MM.1S (cell line): ENCODE measurements at regions not wholly inside any gene's neighbourhood (a gene's known extent, or its start where the extent isn't known, plus 50 kb on each side); places are given as distances from the start of the nearest gene placed in this dataset.

Source experiments
- DNase-seq: peaks from one replicate; pipeline ENCODE4 v3.0.0-alpha.2; 2015
- H2AFZ ChIP-seq: fragments of 300-600 bp; sonication (generic); 2 replicates; pipeline ENCODE4 v1.6.0; 2016; ENCODE audit warnings: antibody characterized with exemption, low read length
- H3F3A ChIP-seq: fragments of 300-600 bp; sonication (generic); 2 replicates; pipeline ENCODE4 v1.6.1; 2016; ENCODE audit warnings: mild to moderate bottlenecking, antibody characterized with exemption, low read length, moderate library complexity, mixed read lengths; ENCODE audit not compliant: insufficient read depth
- H3K27ac ChIP-seq: fragments of 300-600 bp; sonication (generic); 2 replicates; pipeline ENCODE4 v1.5.1; 2016; ENCODE audit warnings: mild to moderate bottlenecking, low read length
- H3K27me3 ChIP-seq: fragments of 300-600 bp; sonication (generic); replicated peaks from 2 replicates; pipeline ENCODE4 v1.6.0; 2016; ENCODE audit warnings: low read length; ENCODE audit not compliant: insufficient read depth
- H3K36me3 ChIP-seq: fragments of 300-600 bp; sonication (generic); replicated peaks from 2 replicates; pipeline ENCODE4 v1.6.1; 2016; ENCODE audit warnings: mild to moderate bottlenecking, low read length, mixed read lengths; ENCODE audit not compliant: insufficient read depth
- H3K4me1 ChIP-seq: fragments of 300-600 bp; sonication (generic); 2 replicates; pipeline ENCODE4 v1.6.1; 2016; ENCODE audit warnings: low read length, mixed read lengths
- H3K4me2 ChIP-seq: fragments of 300-600 bp; sonication (generic); 2 replicates; pipeline ENCODE4 v1.6.0; 2016; ENCODE audit warnings: low read depth, low read length
- H3K4me3 ChIP-seq: fragments of 300-600 bp; sonication (generic); 2 replicates; pipeline ENCODE4 v1.5.1; 2016; ENCODE audit warnings: low read length, mixed read lengths
- H3K79me2 ChIP-seq: fragments of 300-600 bp; sonication (generic); 2 replicates; pipeline ENCODE4 v1.6.1; 2016; ENCODE audit warnings: mixed run types, low read length, mixed read lengths
- H3K9ac ChIP-seq: fragments of 300-600 bp; sonication (generic); 2 replicates; pipeline ENCODE4 v1.6.1; 2016; ENCODE audit warnings: low read length, mixed read lengths
- H3K9me2 ChIP-seq: fragments of 300-600 bp; sonication (generic); replicated peaks from 2 replicates; pipeline ENCODE4 v1.6.1; 2016; ENCODE audit warnings: mild to moderate bottlenecking, low read length, mixed read lengths; ENCODE audit not compliant: insufficient read depth
- H3K9me3 ChIP-seq: fragments of 300-600 bp; sonication (generic); replicated peaks from 2 replicates; pipeline ENCODE4 v1.6.1; 2016; ENCODE audit warnings: mild to moderate bottlenecking, low read length, mixed read lengths; ENCODE audit not compliant: insufficient read depth
- H4K20me1 ChIP-seq: fragments of 300-600 bp; sonication (generic); 2 replicates; pipeline ENCODE4 v1.6.1; 2016; ENCODE audit warnings: mild to moderate bottlenecking, low read length, moderate library complexity, mixed read lengths; ENCODE audit not compliant: insufficient read depth
- EZH2 ChIP-seq: fragments of 300-600 bp; sonication (generic); optimal IDR thresholded peaks from 2 replicates; pipeline ENCODE3; 2017; ENCODE audit warnings: low read depth, mild to moderate bottlenecking, antibody characterized with exemption, low read length, mixed read lengths
- EZH2phosphoT487 ChIP-seq: fragments of 300-600 bp; sonication (generic); IDR thresholded peaks from 2 replicates; pipeline ENCODE4 v1.6.1; 2018; ENCODE audit warnings: antibody characterized with exemption, low read length
- TF ChIP-seq, protein P1 (sequence below): fragments of 300-600 bp; sonication (generic); IDR thresholded peaks from 2 replicates; pipeline ENCODE4 v1.5.1; 2016; ENCODE audit warnings: antibody characterized with exemption, low read length, mixed read lengths

DNA sequence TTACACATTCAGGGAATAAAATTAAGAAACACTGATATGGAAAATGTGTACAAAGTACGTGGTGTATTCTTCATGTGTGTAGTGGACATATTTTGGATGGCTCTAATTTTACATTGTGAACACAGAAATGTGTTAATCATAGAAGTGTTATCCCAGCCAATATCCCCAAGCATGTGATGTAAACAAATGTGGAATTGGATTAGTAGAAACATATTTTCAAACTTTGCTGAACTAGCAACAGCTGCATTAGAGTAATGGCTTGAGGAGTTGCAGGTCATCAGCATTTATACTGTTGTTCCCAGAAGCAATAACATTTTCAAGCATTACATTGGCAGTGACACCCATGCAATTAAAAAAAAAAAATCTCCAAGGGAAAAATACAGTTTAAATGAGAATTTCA, 600.6 kb downstream of the SLITRK1 start:
- H3K4me2 ChIP-seq, result no peak overlapping the region
- H3K79me2 ChIP-seq, result no peaks in the 10 kb centered on the region
- H3K27ac ChIP-seq, result no peak overlapping the region
- H2AFZ ChIP-seq, result no peak overlapping the region
- no peaks in the 10 kb centered on the region for H3K36me3 ChIP-seq
- no peak overlapping the region for H3K9ac ChIP-seq
- no peaks in the 10 kb centered on the region for H3K27me3 ChIP-seq
- 0 out of 2 replicates have a peak, but pooled peaks cover 2% of the 10 kb centered on the region for H3K4me1 ChIP-seq
- H3K9me2 ChIP-seq, result no peaks in the 10 kb centered on the region
- no peaks in the 10 kb centered on the region for H3F3A ChIP-seq
- no peaks in the 10 kb centered on the region for H3K9me3 ChIP-seq
- TF ChIP-seq EZH2phosphoT487, result no peak
- no peak for TF ChIP-seq EZH2
- TF ChIP-seq, protein P1, sequence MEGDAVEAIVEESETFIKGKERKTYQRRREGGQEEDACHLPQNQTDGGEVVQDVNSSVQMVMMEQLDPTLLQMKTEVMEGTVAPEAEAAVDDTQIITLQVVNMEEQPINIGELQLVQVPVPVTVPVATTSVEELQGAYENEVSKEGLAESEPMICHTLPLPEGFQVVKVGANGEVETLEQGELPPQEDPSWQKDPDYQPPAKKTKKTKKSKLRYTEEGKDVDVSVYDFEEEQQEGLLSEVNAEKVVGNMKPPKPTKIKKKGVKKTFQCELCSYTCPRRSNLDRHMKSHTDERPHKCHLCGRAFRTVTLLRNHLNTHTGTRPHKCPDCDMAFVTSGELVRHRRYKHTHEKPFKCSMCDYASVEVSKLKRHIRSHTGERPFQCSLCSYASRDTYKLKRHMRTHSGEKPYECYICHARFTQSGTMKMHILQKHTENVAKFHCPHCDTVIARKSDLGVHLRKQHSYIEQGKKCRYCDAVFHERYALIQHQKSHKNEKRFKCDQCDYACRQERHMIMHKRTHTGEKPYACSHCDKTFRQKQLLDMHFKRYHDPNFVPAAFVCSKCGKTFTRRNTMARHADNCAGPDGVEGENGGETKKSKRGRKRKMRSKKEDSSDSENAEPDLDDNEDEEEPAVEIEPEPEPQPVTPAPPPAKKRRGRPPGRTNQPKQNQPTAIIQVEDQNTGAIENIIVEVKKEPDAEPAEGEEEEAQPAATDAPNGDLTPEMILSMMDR, result no peak
- H4K20me1 ChIP-seq, result no peaks in the 10 kb centered on the region
- DNase-seq, result no peak
- H3K4me3 ChIP-seq, result no peak overlapping the region

DNA sequence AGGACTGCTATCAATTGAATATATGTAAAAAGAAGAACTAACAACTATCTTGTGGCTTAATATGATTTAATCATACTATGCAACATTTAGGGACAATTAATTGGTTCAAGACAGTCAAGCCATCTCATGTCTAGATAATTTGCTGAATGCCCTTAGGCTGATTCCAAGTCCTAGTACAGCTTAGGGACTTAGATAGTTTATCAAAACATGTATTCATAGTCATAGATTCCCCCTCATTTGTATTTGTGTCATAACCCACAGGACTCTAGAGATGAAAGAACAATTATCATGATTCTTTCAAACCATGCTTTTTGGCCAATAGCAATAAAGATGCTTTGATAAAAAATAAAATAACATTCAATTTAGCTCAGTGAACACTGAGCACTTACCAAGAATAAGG, 607.6 kb downstream of the SLITRK1 start:
- Histone ChIP-seq H4K20me1 (no peaks in the 10 kb centered on the region), H3F3A (no peaks in the 10 kb centered on the region), H3K27me3 (no peaks in the 10 kb centered on the region), H2AFZ (no peak overlapping the region), H3K4me1 (0 out of 2 replicates have a peak, but pooled peaks cover 4% of the 10 kb centered on the region), H3K9me2 (no peaks in the 10 kb centered on the region), H3K36me3 (no peaks in the 10 kb centered on the region), H3K27ac (no peak overlapping the region), H3K4me2 (no peak overlapping the region), H3K79me2 (no peaks in the 10 kb centered on the region), H3K9me3 (no peaks in the 10 kb centered on the region), H3K4me3 (no peak overlapping the region), H3K9ac (no peak overlapping the region)
- TF ChIP-seq EZH2phosphoT487, result no peak
- TF ChIP-seq, protein P1, result no peak
- no peak for DNase-seq

DNA sequence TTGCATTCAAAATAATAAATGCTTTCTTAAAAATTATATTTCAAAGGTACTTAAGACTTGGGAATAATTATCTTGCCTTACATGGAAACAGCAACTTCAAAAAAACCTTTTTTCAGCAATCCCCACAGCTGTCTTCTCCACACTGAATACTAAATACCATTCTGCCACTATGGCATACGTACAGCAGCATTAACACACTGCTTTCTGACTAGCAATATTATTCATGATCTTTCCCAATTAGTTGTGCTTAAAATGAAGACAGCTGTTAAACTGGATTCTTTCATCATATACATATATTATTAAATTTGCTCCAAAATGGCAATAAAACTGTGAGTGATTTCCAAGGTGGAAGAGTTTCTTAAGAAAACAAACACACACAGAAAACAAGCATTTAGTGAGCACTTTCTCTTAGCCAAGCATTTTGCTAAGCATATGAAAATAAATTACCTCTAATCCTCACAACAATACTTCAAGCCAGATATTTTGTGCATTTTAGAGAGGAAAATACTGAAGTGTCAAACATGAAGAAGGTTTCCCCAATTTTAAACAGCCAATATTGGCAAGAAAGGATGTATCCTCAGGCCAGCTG, 609.5 kb downstream of the SLITRK1 start:
- no peak overlapping the region for H2AFZ ChIP-seq

DNA sequence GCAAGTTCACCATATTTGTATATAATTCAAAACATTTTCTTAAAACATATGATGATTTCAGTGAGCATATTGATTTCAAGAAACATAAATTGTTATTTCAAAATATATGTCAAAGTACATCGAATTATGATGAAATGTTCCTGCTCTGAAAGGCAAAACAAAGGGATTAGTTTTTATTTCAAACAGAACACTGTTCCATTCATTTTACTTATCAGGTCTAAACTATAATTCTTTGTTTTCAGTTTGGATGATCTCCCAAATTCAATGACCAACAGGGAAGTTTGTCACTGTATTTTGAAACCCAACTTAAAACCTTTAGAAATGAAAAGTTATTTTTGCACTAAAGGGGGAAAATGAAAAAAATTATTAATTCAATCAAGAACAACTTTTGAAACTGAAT, 610.2 kb downstream of the SLITRK1 start:
- H3K27me3 ChIP-seq, result no peaks in the 10 kb centered on the region
- DNase-seq, result no peak
- no peak overlapping the region for H2AFZ ChIP-seq
- H3K27ac ChIP-seq, result no peak overlapping the region
- no peaks in the 10 kb centered on the region for H3F3A ChIP-seq
- H3K9me3 ChIP-seq, result no peaks in the 10 kb centered on the region
- H3K9me2 ChIP-seq, result no peaks in the 10 kb centered on the region
- H3K79me2 ChIP-seq, result no peaks in the 10 kb centered on the region
- no peak overlapping the region for H3K4me3 ChIP-seq
- no peak overlapping the region for H3K9ac ChIP-seq
- 0 out of 2 replicates have a peak, but pooled peaks cover 9% of the 10 kb centered on the region for H3K4me1 ChIP-seq
- H3K4me2 ChIP-seq, result no peak overlapping the region
- no peaks in the 10 kb centered on the region for H4K20me1 ChIP-seq
- TF ChIP-seq, protein P1, result no peak
- TF ChIP-seq EZH2phosphoT487 (no peak), EZH2 (no peak)
- H3K36me3 ChIP-seq, result no peaks in the 10 kb centered on the region

More for the DNA sequence above, 609.5 kb downstream of the SLITRK1 start:
- Histone ChIP-seq H3K27me3 (no peaks in the 10 kb centered on the region), H3K27ac (no peak overlapping the region), H3F3A (no peaks in the 10 kb centered on the region), H4K20me1 (no peaks in the 10 kb centered on the region), H3K4me2 (no peak overlapping the region), H3K4me3 (no peak overlapping the region), H3K79me2 (no peaks in the 10 kb centered on the region), H3K9me3 (no peaks in the 10 kb centered on the region), H3K9me2 (no peaks in the 10 kb centered on the region), H3K4me1 (0 out of 2 replicates have a peak, but pooled peaks cover 6% of the 10 kb centered on the region), H3K36me3 (no peaks in the 10 kb centered on the region), H3K9ac (no peak overlapping the region)
- no peak for DNase-seq
- no peak for TF ChIP-seq EZH2
